Transverse colon (tissue), 4 donors: ENCODE measurements at regions not wholly inside any gene's neighbourhood (a gene's known extent, or its start where the extent isn't known, plus 50 kb on each side); places are given as distances from the start of the nearest gene placed in this dataset.

Experiments used
- POLR2A ChIP-seq: fragments of 450-650 bp; IDR thresholded peaks from one replicate; pipeline ENCODE4 v1.6.1; 2016; ENCODE audit warnings: antibody characterized with exemption, mild to moderate bottlenecking, moderate library complexity
- POLR2AphosphoS5 ChIP-seq, 3 donors: sonication (generic); formaldehyde crosslinking; IDR thresholded peaks; one replicate each; pipeline ENCODE4 v1.6.1; 2016; ENCODE audit warnings: antibody characterized with exemption in 3 of 3
- TF ChIP-seq, protein P1 (sequence below), 5 experiments: fragments of 200-600 bp in 3 of 5; fragments of 450-650 bp in 2 of 5; sonication (generic) in 3 of 5; IDR thresholded peaks; 1 replicate in 2 of 5; 2 replicates in 3 of 5; pipeline ENCODE4 v1.5.1; 2016 to 2017; ENCODE audit warnings: antibody characterized with exemption in 5 of 5, inconsistent platforms in 3 of 5, mild to moderate bottlenecking in 2 of 5, moderate library complexity in 1 of 5

DNA sequence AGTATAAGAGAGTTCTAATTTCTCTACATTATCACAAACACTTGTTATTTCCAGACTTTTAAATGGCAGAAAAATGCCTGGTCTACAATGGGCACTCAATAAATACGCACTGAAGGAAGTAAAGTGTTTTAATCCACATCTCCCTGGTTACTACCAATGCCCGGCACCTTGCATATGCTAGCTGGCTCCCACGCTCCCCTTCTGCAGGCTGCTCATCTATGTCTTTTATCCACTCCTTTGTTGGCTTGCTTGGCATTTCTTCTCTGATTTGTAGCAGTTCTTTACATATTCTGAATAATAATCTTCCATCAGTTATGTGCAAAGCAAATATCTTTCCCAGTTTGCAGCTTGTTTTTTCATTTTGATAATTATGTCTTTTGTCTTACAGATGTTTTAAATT lies 74.6 kb upstream of the PRR23E start:
- TF ChIP-seq POLR2AphosphoS5 (IDR thresholded peaks at IDR 0.05), result no peak
- TF ChIP-seq, protein P1, sequence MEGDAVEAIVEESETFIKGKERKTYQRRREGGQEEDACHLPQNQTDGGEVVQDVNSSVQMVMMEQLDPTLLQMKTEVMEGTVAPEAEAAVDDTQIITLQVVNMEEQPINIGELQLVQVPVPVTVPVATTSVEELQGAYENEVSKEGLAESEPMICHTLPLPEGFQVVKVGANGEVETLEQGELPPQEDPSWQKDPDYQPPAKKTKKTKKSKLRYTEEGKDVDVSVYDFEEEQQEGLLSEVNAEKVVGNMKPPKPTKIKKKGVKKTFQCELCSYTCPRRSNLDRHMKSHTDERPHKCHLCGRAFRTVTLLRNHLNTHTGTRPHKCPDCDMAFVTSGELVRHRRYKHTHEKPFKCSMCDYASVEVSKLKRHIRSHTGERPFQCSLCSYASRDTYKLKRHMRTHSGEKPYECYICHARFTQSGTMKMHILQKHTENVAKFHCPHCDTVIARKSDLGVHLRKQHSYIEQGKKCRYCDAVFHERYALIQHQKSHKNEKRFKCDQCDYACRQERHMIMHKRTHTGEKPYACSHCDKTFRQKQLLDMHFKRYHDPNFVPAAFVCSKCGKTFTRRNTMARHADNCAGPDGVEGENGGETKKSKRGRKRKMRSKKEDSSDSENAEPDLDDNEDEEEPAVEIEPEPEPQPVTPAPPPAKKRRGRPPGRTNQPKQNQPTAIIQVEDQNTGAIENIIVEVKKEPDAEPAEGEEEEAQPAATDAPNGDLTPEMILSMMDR (IDR thresholded peaks at IDR 0.05), result no peak
- TF ChIP-seq POLR2A, result no peak
